ENCODE measurements at regions not wholly inside any gene's neighbourhood (a gene's known extent, or its start where the extent isn't known, plus 50 kb on each side); places are given as distances from the start of the nearest gene placed in this dataset.

DNA sequence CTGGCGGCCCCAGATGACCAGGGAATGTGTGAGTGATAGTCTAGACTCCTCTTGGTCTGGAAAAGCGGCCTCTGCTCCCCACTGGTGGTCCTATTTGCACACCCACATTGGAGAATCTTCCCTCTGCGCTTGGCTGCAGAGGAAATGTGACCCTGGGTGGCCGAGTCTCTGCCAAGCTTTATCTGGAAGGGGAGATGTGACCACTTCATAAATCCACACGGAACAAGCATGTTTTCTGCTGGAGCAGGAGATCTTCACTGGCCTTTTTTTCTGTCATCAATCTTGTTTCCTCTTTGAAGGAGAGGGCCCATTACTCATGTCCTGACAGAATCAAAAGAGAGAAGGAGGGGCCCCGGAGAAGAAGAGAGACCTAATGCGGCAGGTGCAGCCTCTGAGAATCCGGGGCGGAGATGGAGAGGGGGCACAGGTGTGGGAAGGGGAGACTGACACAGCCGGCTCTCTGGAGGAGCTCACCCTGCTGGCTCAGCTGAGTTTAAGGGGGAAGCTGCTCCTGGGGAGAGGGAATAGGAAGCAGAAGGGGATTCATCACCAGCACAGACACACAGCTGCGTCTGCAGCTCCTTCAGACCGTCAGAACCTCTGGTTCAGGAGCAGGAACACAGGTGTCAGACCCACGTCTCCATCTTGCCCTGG is 116.3 kb downstream of the SOX9 start:
- TF ChIP-seq CTCF (conservative IDR thresholded peaks at IDR 0.05; ENCODE audit: low read length), result no peak
- no peak for TF ChIP-seq EZH2phosphoT487 (IDR thresholded peaks at IDR 0.05; ENCODE audit: borderline replicate concordance)

Data from Loucy (cell line).